ENCODE measurements at regions not wholly inside any gene's neighbourhood (a gene's known extent, or its start where the extent isn't known, plus 50 kb on each side); places are given as distances from the start of the nearest gene placed in this dataset.

GRCh38 chr15:49718846-49719245 lies 98.0 kb downstream of the DTWD1 start:
- DNase-seq (no peak), ATAC-seq (no peak)
- Histone ChIP-seq H3K27me3 (no peaks in the 10 kb centered on the region), H3K4me3 (no peak overlapping the region), H3K4me1 (peaks cover 0 to 49% (median 0%) of the 10 kb centered on the region in 12 donors), H3K9me3 (no peaks in the 10 kb centered on the region), H3K27ac (peak overlapping the region in 11 of 12 donors; percentile 2 to 82 (median 44)), H3K36me3 (no peaks in the 10 kb centered on the region)
- no peak for TF ChIP-seq POLR2A (IDR thresholded peaks at IDR 0.05)
- TF ChIP-seq, protein P1, sequence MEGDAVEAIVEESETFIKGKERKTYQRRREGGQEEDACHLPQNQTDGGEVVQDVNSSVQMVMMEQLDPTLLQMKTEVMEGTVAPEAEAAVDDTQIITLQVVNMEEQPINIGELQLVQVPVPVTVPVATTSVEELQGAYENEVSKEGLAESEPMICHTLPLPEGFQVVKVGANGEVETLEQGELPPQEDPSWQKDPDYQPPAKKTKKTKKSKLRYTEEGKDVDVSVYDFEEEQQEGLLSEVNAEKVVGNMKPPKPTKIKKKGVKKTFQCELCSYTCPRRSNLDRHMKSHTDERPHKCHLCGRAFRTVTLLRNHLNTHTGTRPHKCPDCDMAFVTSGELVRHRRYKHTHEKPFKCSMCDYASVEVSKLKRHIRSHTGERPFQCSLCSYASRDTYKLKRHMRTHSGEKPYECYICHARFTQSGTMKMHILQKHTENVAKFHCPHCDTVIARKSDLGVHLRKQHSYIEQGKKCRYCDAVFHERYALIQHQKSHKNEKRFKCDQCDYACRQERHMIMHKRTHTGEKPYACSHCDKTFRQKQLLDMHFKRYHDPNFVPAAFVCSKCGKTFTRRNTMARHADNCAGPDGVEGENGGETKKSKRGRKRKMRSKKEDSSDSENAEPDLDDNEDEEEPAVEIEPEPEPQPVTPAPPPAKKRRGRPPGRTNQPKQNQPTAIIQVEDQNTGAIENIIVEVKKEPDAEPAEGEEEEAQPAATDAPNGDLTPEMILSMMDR (IDR thresholded peaks at IDR 0.05), result no peak
- intact Hi-C loops (cut with DNase I), result no loop called here
- 71 to 84% (median 81%) methylated on average over 3 of the region's 3 CpGs for WGBS, 4 donors

DNA sequence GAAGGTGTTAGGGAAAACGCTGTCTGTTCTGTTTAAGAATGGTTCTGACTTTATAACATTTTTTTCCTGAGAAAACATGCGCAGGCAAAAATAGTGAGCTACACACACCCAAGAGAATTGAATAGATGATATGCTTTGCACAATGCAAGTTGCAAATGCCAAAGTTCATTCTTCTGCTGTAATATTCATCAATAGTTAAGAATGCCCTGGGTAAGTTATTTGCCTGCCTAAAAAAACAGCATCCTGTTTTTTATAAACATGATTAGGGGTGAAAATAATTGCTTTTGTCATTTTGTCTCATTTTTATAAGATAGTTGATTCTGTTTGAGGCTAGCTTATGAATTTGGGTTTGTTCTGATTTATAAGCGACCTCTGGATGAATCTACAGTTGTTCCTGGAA lies 99.4 kb downstream of the DTWD1 start:
- Histone ChIP-seq H3K4me3 (no peak overlapping the region), H3K36me3 (no peaks in the 10 kb centered on the region), H3K9me3 (no peaks in the 10 kb centered on the region), H3K27me3 (no peaks in the 10 kb centered on the region), H3K27ac (no peak overlapping the region), H3K4me1 (peaks cover 0 to 44% (median 0%) of the 10 kb centered on the region in 12 donors)
- intact Hi-C loops (cut with DNase I), result no loop called here
- TF ChIP-seq, protein P1 (IDR thresholded peaks at IDR 0.05), result no peak
- 62 to 70% (median 68%) methylated on average over 3 of the region's 3 CpGs for WGBS, 4 donors
- ATAC-seq, result no peak
- DNase-seq, result no peak

DNA sequence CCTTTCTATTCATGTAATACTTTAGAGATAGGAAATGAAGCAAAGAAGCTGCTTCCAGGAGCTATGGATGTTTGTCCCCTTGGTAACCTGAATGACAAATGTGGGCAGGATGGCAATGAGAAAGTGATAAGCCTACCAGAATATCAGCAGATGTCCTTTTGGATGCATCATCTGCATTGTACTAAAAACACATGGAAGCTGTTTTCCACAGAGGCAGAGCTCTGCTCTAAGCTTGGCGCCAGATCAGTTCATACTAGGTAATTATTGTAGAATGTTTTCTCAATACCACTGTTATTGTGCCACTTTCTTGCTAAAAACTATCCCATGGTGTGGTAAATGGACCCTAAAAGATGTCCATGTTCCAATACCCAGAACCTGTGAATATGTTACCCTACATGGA lies 100.2 kb downstream of the DTWD1 start:
- 94 to 100% (median 96%) methylated on average over 1 of the region's 1 CpG for WGBS, 4 donors
- intact Hi-C loops (cut with DNase I), result no loop called here

DNA sequence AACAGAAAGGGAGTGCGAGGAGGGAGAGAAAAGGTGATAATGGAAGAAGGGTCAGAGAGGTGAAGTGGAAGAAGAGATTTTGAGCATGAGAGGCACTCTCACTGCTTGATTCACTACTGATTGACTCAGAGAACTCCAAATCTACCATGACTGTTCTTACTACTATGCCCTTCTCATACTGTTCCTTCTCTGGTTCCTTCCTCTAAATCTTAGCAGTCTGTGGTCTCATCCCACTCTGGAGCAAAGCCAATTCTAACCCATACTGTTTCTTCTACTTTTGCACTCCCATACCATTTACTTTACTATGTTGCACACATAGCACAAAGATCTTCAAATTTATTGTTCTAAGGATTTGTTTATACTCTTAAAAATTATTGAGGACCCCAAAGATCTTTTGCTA lies 100.8 kb downstream of the DTWD1 start:
- ATAC-seq (no peak), DNase-seq (no peak)
- Histone ChIP-seq H3K27ac (no peak overlapping the region), H3K27me3 (no peaks in the 10 kb centered on the region), H3K9me3 (peaks cover 0 to 10% (median 3%) of the 10 kb centered on the region in 12 donors), H3K4me1 (peaks cover 0 to 39% (median 0%) of the 10 kb centered on the region in 12 donors), H3K4me3 (no peak overlapping the region), H3K36me3 (no peaks in the 10 kb centered on the region)
- intact Hi-C loops (cut with DNase I), result no loop called here
- 88 to 95% (median 91%) methylated on average over 1 of the region's 1 CpG for WGBS, 4 donors
- TF ChIP-seq POLR2A (IDR thresholded peaks at IDR 0.05), result no peak
- TF ChIP-seq, protein P1 (IDR thresholded peaks at IDR 0.05), result no peak

More for the DNA sequence above, 100.2 kb downstream of the DTWD1 start:
- Histone ChIP-seq H3K9me3 (peaks cover 0 to 5% (median 0%) of the 10 kb centered on the region in 12 donors), H3K27ac (no peak overlapping the region), H3K27me3 (no peaks in the 10 kb centered on the region), H3K36me3 (no peaks in the 10 kb centered on the region), H3K4me1 (peaks cover 0 to 41% (median 0%) of the 10 kb centered on the region in 12 donors), H3K4me3 (no peak overlapping the region)
- no peak for DNase-seq
- no peak for TF ChIP-seq POLR2A (IDR thresholded peaks at IDR 0.05)
- TF ChIP-seq, protein P1 (IDR thresholded peaks at IDR 0.05), result no peak
- ATAC-seq, result no peak

Measured in heart left ventricle (tissue), 16 donors.